ENCODE measurements at regions not wholly inside any gene's neighbourhood (a gene's known extent, or its start where the extent isn't known, plus 50 kb on each side); places are given as distances from the start of the nearest gene placed in this dataset.

DNA sequence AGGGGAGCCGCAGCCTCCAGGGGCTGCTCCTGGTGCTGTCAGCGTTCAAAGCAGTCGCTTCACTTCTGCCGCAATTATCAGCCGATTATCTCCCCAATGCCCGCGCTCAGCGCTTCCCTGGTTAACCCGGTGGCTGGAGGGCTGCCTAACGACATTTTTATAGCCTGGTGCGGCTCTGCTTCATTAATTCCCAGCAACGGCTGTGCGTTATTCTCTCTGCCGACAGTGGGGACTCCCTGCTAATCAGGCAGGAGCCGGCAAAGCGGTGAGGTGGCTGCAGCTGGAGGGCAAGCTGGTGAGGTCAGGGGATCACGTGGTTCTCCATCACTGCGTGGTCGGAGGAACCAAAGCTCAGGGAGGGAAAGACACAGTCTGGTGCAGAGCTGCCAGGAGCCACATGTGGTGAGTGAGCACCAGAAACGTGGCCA, 62.9 kb downstream of the GLRX5 start:
- TF ChIP-seq, protein P1, sequence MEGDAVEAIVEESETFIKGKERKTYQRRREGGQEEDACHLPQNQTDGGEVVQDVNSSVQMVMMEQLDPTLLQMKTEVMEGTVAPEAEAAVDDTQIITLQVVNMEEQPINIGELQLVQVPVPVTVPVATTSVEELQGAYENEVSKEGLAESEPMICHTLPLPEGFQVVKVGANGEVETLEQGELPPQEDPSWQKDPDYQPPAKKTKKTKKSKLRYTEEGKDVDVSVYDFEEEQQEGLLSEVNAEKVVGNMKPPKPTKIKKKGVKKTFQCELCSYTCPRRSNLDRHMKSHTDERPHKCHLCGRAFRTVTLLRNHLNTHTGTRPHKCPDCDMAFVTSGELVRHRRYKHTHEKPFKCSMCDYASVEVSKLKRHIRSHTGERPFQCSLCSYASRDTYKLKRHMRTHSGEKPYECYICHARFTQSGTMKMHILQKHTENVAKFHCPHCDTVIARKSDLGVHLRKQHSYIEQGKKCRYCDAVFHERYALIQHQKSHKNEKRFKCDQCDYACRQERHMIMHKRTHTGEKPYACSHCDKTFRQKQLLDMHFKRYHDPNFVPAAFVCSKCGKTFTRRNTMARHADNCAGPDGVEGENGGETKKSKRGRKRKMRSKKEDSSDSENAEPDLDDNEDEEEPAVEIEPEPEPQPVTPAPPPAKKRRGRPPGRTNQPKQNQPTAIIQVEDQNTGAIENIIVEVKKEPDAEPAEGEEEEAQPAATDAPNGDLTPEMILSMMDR (IDR thresholded peaks at IDR 0.05; ENCODE audit: insufficient read depth, low read length, poor library complexity, severe bottlenecking), result no peak
- TF ChIP-seq EZH2phosphoT487 (conservative IDR thresholded peaks at IDR 0.05; ENCODE audit: low read length), result no peak
